ENCODE measurements at regions not wholly inside any gene's neighbourhood (a gene's known extent, or its start where the extent isn't known, plus 50 kb on each side); places are given as distances from the start of the nearest gene placed in this dataset.

DNA sequence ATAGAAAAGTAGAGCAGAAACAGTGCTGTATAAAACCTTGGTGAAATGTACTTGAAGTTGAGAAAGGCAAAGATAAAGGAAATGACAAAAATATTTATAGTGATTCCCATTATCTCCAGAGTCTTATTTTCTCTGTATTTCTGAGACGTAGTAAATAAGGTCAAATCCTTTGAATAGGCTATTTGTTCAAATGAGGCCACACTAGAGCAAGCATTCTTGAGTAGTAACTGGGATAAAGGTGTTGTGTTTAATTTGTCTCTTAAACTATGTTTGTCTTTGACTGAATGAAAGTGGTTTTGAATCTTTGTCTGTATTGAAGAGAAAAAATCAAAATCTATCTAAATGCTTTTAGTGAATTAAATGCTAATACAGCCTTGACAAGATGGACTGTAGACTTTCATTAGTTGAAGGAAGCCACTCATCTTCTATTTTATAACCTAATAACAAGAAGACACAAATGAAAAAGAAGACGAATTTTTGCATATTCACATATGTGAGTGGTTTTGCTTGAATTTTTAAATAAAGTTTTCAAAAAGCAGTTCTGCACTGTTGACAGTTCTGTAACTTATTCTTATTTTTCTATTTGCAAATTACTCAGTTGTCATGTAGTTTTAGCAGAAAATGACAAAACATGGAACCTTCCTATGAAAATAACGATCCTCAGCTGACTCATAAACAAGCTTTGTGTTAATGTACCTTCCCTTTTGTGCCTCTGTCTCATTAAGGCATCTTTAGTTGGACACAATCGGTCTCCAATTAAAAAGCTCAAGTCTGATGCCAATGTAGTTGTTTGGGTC lies 94.8 kb upstream of the PCDH18 start:
- H3K9ac ChIP-seq (ENCODE audit: insufficient read depth, low read length, poor library complexity, severe bottlenecking), result no peak overlapping the region

DNA sequence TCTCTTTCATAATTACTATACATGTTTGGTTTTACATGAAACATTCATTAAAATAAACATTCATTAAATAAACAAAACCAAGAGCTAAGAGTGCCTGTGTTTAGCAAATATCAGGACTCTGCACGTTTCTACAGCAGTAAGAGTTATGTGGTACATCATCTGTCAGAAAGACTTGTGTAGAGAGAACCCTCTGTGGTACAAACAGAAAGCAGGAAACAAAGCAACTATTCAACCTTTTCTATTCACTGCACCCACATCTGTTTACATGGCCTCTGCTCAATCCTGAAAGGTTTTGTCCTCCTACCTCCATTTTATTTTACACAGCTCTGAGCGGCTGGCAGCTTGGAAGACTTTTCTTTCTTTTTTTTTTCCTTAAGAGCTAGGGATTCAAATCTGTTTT lies 90.7 kb upstream of the PCDH18 start:
- Histone ChIP-seq H3K79me2 (ENCODE audit: insufficient read depth, low read length) (no peaks in the 10 kb centered on the region), H3K9ac (ENCODE audit: insufficient read depth, low read length, poor library complexity, severe bottlenecking) (no peak overlapping the region), H3K27ac (ENCODE audit: low read depth in 1 of 2, low read length in 2 of 2) (no peak overlapping the region), H3K36me3 (replicated peaks in 1 of 2; ENCODE audit: control insufficient read depth in 1 of 2, insufficient read depth in 2 of 2, low read length in 2 of 2) (no peaks in the 10 kb centered on the region), H4K20me1 (ENCODE audit: insufficient read depth, low read length) (no peaks in the 10 kb centered on the region), H3K27me3 (ENCODE audit: control insufficient read depth in 2 of 2, insufficient read depth in 2 of 2, low read length in 2 of 2) (no peaks in the 10 kb centered on the region), H3K4me2 (replicated peaks; ENCODE audit: extremely low read depth, low read length, poor library complexity, severe bottlenecking) (no peak overlapping the region), H3K4me1 (ENCODE audit: control insufficient read depth in 1 of 2, insufficient read depth in 2 of 2, low read length in 2 of 2) (no peaks in the 10 kb centered on the region), H2AFZ (ENCODE audit: insufficient read depth, low read depth, low read length, poor library complexity, severe bottlenecking) (no peak overlapping the region), H3K9me3 (replicated peaks in 1 of 2; ENCODE audit: control insufficient read depth in 1 of 2, insufficient read depth in 1 of 2, low read length in 2 of 2) (no peaks in the 10 kb centered on the region), H3K4me3 (replicated peaks in 1 of 3; ENCODE audit: low read depth in 2 of 3, low read length in 3 of 3) (no peak overlapping the region)
- H3K9me3 Mint-ChIP-seq, result peaks cover 0 to 5% (median 0%) of the 10 kb centered on the region in 7 donors
- no peak overlapping the region for H3K4me3 Mint-ChIP-seq
- H3K36me3 Mint-ChIP-seq, result no peaks in the 10 kb centered on the region
- H3K27ac Mint-ChIP-seq, result peak overlapping the region in 1 of 7 donors; percentile 9
- H3K4me1 Mint-ChIP-seq, result no peaks in the 10 kb centered on the region
- DNase-seq, result no peak
- WGBS (ENCODE audit: insufficient coverage), result no CpG with 5 or more reads among the region's 2 CpGs
- H3K27me3 Mint-ChIP-seq (ENCODE audit: low read depth in 3 of 3), result no peaks in the 10 kb centered on the region
- intact Hi-C loops (cut with micrococcal nuclease), result no loop called here
- TF ChIP-seq, protein P1, sequence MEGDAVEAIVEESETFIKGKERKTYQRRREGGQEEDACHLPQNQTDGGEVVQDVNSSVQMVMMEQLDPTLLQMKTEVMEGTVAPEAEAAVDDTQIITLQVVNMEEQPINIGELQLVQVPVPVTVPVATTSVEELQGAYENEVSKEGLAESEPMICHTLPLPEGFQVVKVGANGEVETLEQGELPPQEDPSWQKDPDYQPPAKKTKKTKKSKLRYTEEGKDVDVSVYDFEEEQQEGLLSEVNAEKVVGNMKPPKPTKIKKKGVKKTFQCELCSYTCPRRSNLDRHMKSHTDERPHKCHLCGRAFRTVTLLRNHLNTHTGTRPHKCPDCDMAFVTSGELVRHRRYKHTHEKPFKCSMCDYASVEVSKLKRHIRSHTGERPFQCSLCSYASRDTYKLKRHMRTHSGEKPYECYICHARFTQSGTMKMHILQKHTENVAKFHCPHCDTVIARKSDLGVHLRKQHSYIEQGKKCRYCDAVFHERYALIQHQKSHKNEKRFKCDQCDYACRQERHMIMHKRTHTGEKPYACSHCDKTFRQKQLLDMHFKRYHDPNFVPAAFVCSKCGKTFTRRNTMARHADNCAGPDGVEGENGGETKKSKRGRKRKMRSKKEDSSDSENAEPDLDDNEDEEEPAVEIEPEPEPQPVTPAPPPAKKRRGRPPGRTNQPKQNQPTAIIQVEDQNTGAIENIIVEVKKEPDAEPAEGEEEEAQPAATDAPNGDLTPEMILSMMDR (IDR thresholded peaks at IDR 0.05), result no peak

More for the DNA sequence above, 94.8 kb upstream of the PCDH18 start:
- no peaks in the 10 kb centered on the region for H3K36me3 ChIP-seq (replicated peaks in 1 of 2; ENCODE audit: control insufficient read depth in 1 of 2, insufficient read depth in 2 of 2, low read length in 2 of 2)
- H3K4me1 ChIP-seq (ENCODE audit: control insufficient read depth in 1 of 2, insufficient read depth in 2 of 2, low read length in 2 of 2), result no peaks in the 10 kb centered on the region
- H3K27ac ChIP-seq (ENCODE audit: low read depth in 1 of 2, low read length in 2 of 2), result no peak overlapping the region
- peaks cover 0 to 8% (median 0%) of the 10 kb centered on the region in 7 donors for H3K9me3 Mint-ChIP-seq
- TF ChIP-seq, protein P1 (IDR thresholded peaks at IDR 0.05), result no peak
- H3K4me3 ChIP-seq (replicated peaks in 1 of 3; ENCODE audit: low read depth in 2 of 3, low read length in 3 of 3), result no peak overlapping the region
- intact Hi-C loops (cut with micrococcal nuclease), result no loop called here
- H3K4me1 Mint-ChIP-seq, result no peaks in the 10 kb centered on the region
- H3K27ac Mint-ChIP-seq, result no peak overlapping the region
- no peak overlapping the region for H2AFZ ChIP-seq (ENCODE audit: insufficient read depth, low read depth, low read length, poor library complexity, severe bottlenecking)
- H3K27me3 Mint-ChIP-seq (ENCODE audit: low read depth in 3 of 3), result peaks cover 0 to 2% (median 0%) of the 10 kb centered on the region in 3 donors
- DNase-seq, result no peak
- WGBS (ENCODE audit: insufficient coverage), result 100% methylated on average over 1 of the region's 4 CpGs
- no peak overlapping the region for H3K4me2 ChIP-seq (replicated peaks; ENCODE audit: extremely low read depth, low read length, poor library complexity, severe bottlenecking)
- no peak overlapping the region for H3K4me3 Mint-ChIP-seq
- no peaks in the 10 kb centered on the region for H4K20me1 ChIP-seq (ENCODE audit: insufficient read depth, low read length)
- H3K27me3 ChIP-seq (ENCODE audit: control insufficient read depth in 2 of 2, insufficient read depth in 2 of 2, low read length in 2 of 2), result no peaks in the 10 kb centered on the region
- no peaks in the 10 kb centered on the region for H3K36me3 Mint-ChIP-seq
- no peaks in the 10 kb centered on the region for H3K79me2 ChIP-seq (ENCODE audit: insufficient read depth, low read length)
- peaks cover 0 to 5% of the 10 kb centered on the region in 2 donors for H3K9me3 ChIP-seq (replicated peaks in 1 of 2; ENCODE audit: control insufficient read depth in 1 of 2, insufficient read depth in 1 of 2, low read length in 2 of 2)
